Upper lobe of right lung (tissue), 1 donor: ENCODE measurements at regions not wholly inside any gene's neighbourhood (a gene's known extent, or its start where the extent isn't known, plus 50 kb on each side); places are given as distances from the start of the nearest gene placed in this dataset.
"Not testable (repeated sequence)": the region's sequence is repeated elsewhere in the genome, so short reads cannot be mapped to it uniquely, and the experiment has no call there.

Experiments
- ATAC-seq: fragments of 200-7000 bp; cut with Tn5 transposase; one replicate; pipeline ENCODE4 v1.9.1; 2020; ENCODE audit warnings: mild to moderate bottlenecking, moderate library complexity
- DNase-seq: peaks from one replicate; pipeline ENCODE4 v3.0.0-alpha.2; 2020
- H3K27ac ChIP-seq: fragments of 200-600 bp; one replicate; pipeline ENCODE4 v1.8.0; 2022
- H3K27me3 ChIP-seq: fragments of 200-600 bp; one replicate; pipeline ENCODE4 v1.8.0; 2022; ENCODE audit warnings: mild to moderate bottlenecking
- H3K36me3 ChIP-seq: fragments of 200-600 bp; one replicate; pipeline ENCODE4 v1.8.0; 2022
- H3K4me1 ChIP-seq: fragments of 200-600 bp; one replicate; pipeline ENCODE4 v1.8.0; 2022
- H3K4me3 ChIP-seq: fragments of 200-600 bp; one replicate; pipeline ENCODE4 v1.8.0; 2022; ENCODE audit warnings: mild to moderate bottlenecking
- H3K9me3 ChIP-seq: fragments of 200-600 bp; one replicate; pipeline ENCODE4 v1.8.0; 2022
- CTCF ChIP-seq: fragments of 200-600 bp; IDR thresholded peaks from one replicate; pipeline ENCODE4 v1.8.0; 2022; ENCODE audit warnings: antibody characterized with exemption
- intact Hi-C: fragments of 100-400 bp; cut with DNase I; formaldehyde crosslinking; loops from one replicate; pipeline ENCODE4 v1.11.0; 2022
- donor health status: DM: no; HTN: yes; CAD: no; lungs with severe emphysema.

GRCh38 chr3:147518465-147518864 lies 109.3 kb downstream of the ZIC1 start:
- DNase-seq (no peak), ATAC-seq (no peak)
- no peaks in the 10 kb centered on the region for H3K4me1 ChIP-seq
- no peak for TF ChIP-seq CTCF
- no peaks in the 10 kb centered on the region for H3K36me3 ChIP-seq
- no peak overlapping the region for H3K27ac ChIP-seq
- intact Hi-C loops: no loop called here
- no peak overlapping the region for H3K4me3 ChIP-seq
- no peaks in the 10 kb centered on the region for H3K27me3 ChIP-seq
- H3K9me3 ChIP-seq: no peaks in the 10 kb centered on the region

- no peak for DNase-seq
These were observed 112.5 kb downstream of the ZIC1 start for GRCh38 chr3:147521646-147522045.

GRCh38 chr3:147522780-147523179 lies 113.6 kb downstream of the ZIC1 start:
- H3K4me1 ChIP-seq, H3K9me3 ChIP-seq, H3K27me3 ChIP-seq, intact Hi-C loops, ATAC-seq, DNase-seq, H3K4me3 ChIP-seq, H3K36me3 ChIP-seq, H3K27ac ChIP-seq: not testable (repeated sequence)

More at GRCh38 chr3:147521646-147522045, 112.5 kb downstream of the ZIC1 start:
- no peaks in the 10 kb centered on the region for H3K36me3 ChIP-seq
- no peak for ATAC-seq
- intact Hi-C loops: no loop called here
- H3K4me1 ChIP-seq: no peaks in the 10 kb centered on the region
- no peak for TF ChIP-seq CTCF
- no peak overlapping the region for H3K27ac ChIP-seq
- H3K4me3 ChIP-seq: no peak overlapping the region
- H3K27me3 ChIP-seq: no peaks in the 10 kb centered on the region
- H3K9me3 ChIP-seq: no peaks in the 10 kb centered on the region

GRCh38 chr3:147529551-147529950 lies 120.4 kb downstream of the ZIC1 start:
- Histone ChIP-seq H3K9me3 (no peaks in the 10 kb centered on the region), H3K36me3 (no peaks in the 10 kb centered on the region), H3K27me3 (no peaks in the 10 kb centered on the region), H3K4me3 (no peak overlapping the region), H3K27ac (no peak overlapping the region), H3K4me1 (no peaks in the 10 kb centered on the region)
- DNase-seq: no peak
- intact Hi-C loops: no loop called here
- no peak for ATAC-seq
- TF ChIP-seq CTCF: no peak

GRCh38 chr3:147538034-147538433 lies 128.9 kb downstream of the ZIC1 start:
- no peaks in the 10 kb centered on the region for H3K36me3 ChIP-seq
- no peak overlapping the region for H3K4me3 ChIP-seq
- peaks cover 3% of the 10 kb centered on the region for H3K9me3 ChIP-seq
- H3K27ac ChIP-seq: no peak overlapping the region
- H3K27me3 ChIP-seq: no peaks in the 10 kb centered on the region
- ATAC-seq (no peak), DNase-seq (no peak)
- no peaks in the 10 kb centered on the region for H3K4me1 ChIP-seq
- TF ChIP-seq CTCF: no peak
- intact Hi-C loops: no loop called here

GRCh38 chr3:147540921-147541320 lies 131.8 kb downstream of the ZIC1 start:
- Histone ChIP-seq H3K4me1 (no peaks in the 10 kb centered on the region), H3K4me3 (no peak overlapping the region), H3K27ac (no peak overlapping the region), H3K9me3 (peaks cover 3% of the 10 kb centered on the region), H3K36me3 (no peaks in the 10 kb centered on the region), H3K27me3 (no peaks in the 10 kb centered on the region)
- intact Hi-C loops: no loop called here
- TF ChIP-seq CTCF: no peak
- DNase-seq (no peak), ATAC-seq (no peak)
